HEK293T (cell line): ENCODE measurements at regions not wholly inside any gene's neighbourhood (a gene's known extent, or its start where the extent isn't known, plus 50 kb on each side); places are given as distances from the start of the nearest gene placed in this dataset.

Experiments
- CTBP1 ChIP-seq: fragments of 450-650 bp; IDR thresholded peaks from 2 replicates; pipeline ENCODE4 v1.6.1; 2016; ENCODE audit warnings: borderline replicate concordance
- FOXK2 ChIP-seq: fragments of 450-650 bp; IDR thresholded peaks from 2 replicates; pipeline ENCODE4 v1.6.1; 2016; ENCODE audit warnings: mild to moderate bottlenecking
- FOXM1 ChIP-seq: fragments of 450-650 bp; IDR thresholded peaks from 2 replicates; pipeline ENCODE4 v1.6.1; 2017; ENCODE audit warnings: mild to moderate bottlenecking, borderline replicate concordance
- SP1 ChIP-seq: fragments of 450-650 bp; IDR thresholded peaks from 2 replicates; pipeline ENCODE4 v1.6.1; 2017
- SUZ12 ChIP-seq: fragments of 450-650 bp; IDR thresholded peaks from 2 replicates; pipeline ENCODE4 v1.6.1; 2016; ENCODE audit warnings: mild to moderate bottlenecking
- TARDBP ChIP-seq: fragments of 450-650 bp; IDR thresholded peaks from 2 replicates; pipeline ENCODE4 v1.6.1; 2016
- TF ChIP-seq, protein P1 (sequence below): fragments of 450-650 bp; IDR thresholded peaks from 2 replicates; pipeline ENCODE4 v1.6.1; 2016

- no peak for TF ChIP-seq SUZ12
- TF ChIP-seq SP1: no peak
- no peak for TF ChIP-seq FOXM1
- TF ChIP-seq TARDBP: no peak
- TF ChIP-seq, protein P1, sequence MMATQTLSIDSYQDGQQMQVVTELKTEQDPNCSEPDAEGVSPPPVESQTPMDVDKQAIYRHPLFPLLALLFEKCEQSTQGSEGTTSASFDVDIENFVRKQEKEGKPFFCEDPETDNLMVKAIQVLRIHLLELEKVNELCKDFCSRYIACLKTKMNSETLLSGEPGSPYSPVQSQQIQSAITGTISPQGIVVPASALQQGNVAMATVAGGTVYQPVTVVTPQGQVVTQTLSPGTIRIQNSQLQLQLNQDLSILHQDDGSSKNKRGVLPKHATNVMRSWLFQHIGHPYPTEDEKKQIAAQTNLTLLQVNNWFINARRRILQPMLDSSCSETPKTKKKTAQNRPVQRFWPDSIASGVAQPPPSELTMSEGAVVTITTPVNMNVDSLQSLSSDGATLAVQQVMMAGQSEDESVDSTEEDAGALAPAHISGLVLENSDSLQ: no peak
- no peak for TF ChIP-seq CTBP1
- TF ChIP-seq FOXK2: no peak
Measured at GRCh38 chr1:80922906-80923305, 877.8 kb upstream of the ADGRL2 start.
